Breast epithelium (tissue), 4 donors: ENCODE measurements at regions not wholly inside any gene's neighbourhood (a gene's known extent, or its start where the extent isn't known, plus 50 kb on each side); places are given as distances from the start of the nearest gene placed in this dataset.

Experiments used
- DNase-seq, 2 donors: peaks; one replicate each; pipeline ENCODE4 v3.0.0-alpha.2; 2019; ENCODE audit warnings: low spot score in 2 of 2
- H3K27ac ChIP-seq, 2 donors: fragments of 200-600 bp; sonication (generic) in 1 of 2; one replicate each; pipeline ENCODE4 v1.5.1; 2016 to 2019; ENCODE audit warnings: mild to moderate bottlenecking in 1 of 2
- H3K27me3 ChIP-seq, 2 donors: fragments of 200-600 bp; sonication (generic) in 1 of 2; one replicate each; pipeline versions ENCODE4 v1.5.1 to v1.6.0; 2017 to 2019; ENCODE audit warnings: control low read depth in 1 of 2, mild to moderate bottlenecking in 1 of 2
- H3K36me3 ChIP-seq: fragments of 200-600 bp; one replicate; pipeline ENCODE4 v1.5.1; 2019
- H3K4me1 ChIP-seq, 2 donors: fragments of 200-600 bp; sonication (generic); one replicate each; pipeline ENCODE4 v1.5.1; 2016 to 2019; ENCODE audit warnings: control low read depth in 1 of 2
- H3K4me3 ChIP-seq, 3 donors: fragments of 200-600 bp; sonication (generic); 1 replicate in 2 of 3; 2 replicates in 1 of 3; pipeline ENCODE4 v1.5.1; 2016 to 2019; ENCODE audit warnings: mild to moderate bottlenecking in 3 of 3, moderate library complexity in 2 of 3
- H3K9me3 ChIP-seq, 2 donors: fragments of 200-600 bp; sonication (generic) in 1 of 2; one replicate each; pipeline ENCODE4 v1.5.1; 2016 to 2019; ENCODE audit warnings: control low read depth in 1 of 2
- POLR2A ChIP-seq: fragments of 450-650 bp; IDR thresholded peaks from one replicate; pipeline ENCODE4 v1.6.1; 2016; ENCODE audit warnings: antibody characterized with exemption, mild to moderate bottlenecking, moderate library complexity
- POLR2AphosphoS5 ChIP-seq, 3 donors: sonication (generic); formaldehyde crosslinking; IDR thresholded peaks; one replicate each; pipeline ENCODE4 v1.6.1; 2017; ENCODE audit warnings: antibody characterized with exemption in 3 of 3
- intact Hi-C: fragments of 100-400 bp; cut with DNase I; formaldehyde crosslinking; loops from one replicate; pipeline ENCODE4 v1.15.1; 2023; ENCODE audit warnings: low total_unique reads
- TF ChIP-seq, protein P1 (sequence below), 3 donors: fragments of 450-650 bp; IDR thresholded peaks; one replicate each; pipeline ENCODE4 v1.5.1; 2016 to 2017; ENCODE audit warnings: antibody characterized with exemption in 3 of 3, mild to moderate bottlenecking in 3 of 3, moderate library complexity in 3 of 3

DNA sequence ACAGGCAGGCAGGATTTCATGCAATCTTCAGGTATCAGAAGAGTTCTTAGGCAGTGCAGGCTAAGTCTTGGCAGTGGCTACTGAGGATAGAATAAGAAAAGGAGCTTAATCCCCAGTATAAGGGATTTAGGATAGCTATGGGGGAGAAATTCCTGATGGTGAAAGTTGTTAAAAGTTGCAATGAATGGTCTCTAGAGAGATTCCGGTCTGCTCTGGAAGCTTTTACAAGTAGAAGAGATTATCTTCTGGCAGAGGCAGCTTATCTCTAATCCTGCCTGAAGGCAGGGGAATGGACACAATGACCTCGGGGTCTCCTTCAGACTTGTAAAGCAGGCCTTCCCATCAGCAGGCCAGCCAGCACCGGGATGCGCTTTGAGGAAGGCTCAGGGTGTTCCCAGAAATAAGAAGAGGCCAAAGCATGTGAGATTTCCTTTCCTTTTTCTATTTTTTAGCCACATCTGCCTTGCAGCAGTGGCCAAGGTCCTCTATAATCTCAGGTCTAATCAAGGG, 253.9 kb upstream of the KLHL29 start:
- intact Hi-C loops: no loop called here
- TF ChIP-seq, protein P1, sequence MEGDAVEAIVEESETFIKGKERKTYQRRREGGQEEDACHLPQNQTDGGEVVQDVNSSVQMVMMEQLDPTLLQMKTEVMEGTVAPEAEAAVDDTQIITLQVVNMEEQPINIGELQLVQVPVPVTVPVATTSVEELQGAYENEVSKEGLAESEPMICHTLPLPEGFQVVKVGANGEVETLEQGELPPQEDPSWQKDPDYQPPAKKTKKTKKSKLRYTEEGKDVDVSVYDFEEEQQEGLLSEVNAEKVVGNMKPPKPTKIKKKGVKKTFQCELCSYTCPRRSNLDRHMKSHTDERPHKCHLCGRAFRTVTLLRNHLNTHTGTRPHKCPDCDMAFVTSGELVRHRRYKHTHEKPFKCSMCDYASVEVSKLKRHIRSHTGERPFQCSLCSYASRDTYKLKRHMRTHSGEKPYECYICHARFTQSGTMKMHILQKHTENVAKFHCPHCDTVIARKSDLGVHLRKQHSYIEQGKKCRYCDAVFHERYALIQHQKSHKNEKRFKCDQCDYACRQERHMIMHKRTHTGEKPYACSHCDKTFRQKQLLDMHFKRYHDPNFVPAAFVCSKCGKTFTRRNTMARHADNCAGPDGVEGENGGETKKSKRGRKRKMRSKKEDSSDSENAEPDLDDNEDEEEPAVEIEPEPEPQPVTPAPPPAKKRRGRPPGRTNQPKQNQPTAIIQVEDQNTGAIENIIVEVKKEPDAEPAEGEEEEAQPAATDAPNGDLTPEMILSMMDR (IDR thresholded peaks at IDR 0.05): no peak
- no peak for TF ChIP-seq POLR2AphosphoS5 (IDR thresholded peaks at IDR 0.05)
- no peak for TF ChIP-seq POLR2A

DNA sequence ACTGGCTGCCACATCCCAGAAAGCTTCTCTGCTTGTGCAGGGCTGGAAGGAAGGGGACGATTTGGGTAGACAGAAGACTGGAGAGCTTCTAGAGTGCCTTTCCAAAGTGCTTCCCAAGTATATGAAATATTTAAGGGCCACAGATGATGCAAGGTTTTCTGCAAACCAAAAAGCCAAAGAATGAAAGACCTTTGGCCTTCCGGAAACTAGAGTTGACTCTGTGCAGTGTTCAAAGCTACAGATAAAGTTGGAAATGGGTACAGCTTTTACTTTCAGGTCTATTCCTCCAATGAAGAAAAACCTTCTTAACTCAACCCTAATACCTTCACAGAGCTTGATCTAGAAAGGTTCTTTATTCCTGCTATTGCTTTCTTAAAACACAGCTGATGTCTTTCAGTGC, 253.0 kb upstream of the KLHL29 start:
- intact Hi-C loops: no loop called here
- TF ChIP-seq, protein P1 (IDR thresholded peaks at IDR 0.05): no peak
- no peak for TF ChIP-seq POLR2A
- no peak for TF ChIP-seq POLR2AphosphoS5 (IDR thresholded peaks at IDR 0.05)

More for the DNA sequence above, 253.9 kb upstream of the KLHL29 start:
- Histone ChIP-seq H3K4me1 (peaks cover 0 to 4% of the 10 kb centered on the region in 2 donors), H3K36me3 (no peaks in the 10 kb centered on the region), H3K27me3 (no peaks in the 10 kb centered on the region), H3K4me3 (no peak overlapping the region), H3K27ac (no peak overlapping the region), H3K9me3 (peaks cover 0 to 6% of the 10 kb centered on the region in 2 donors)
- DNase-seq: no peak

GRCh38 chr2:23132823-23133595, 252.0 kb upstream of the KLHL29 start:
- DNase-seq: no peak
- H3K36me3 ChIP-seq: no peaks in the 10 kb centered on the region
- no peak overlapping the region for H3K27ac ChIP-seq
- no peak overlapping the region for H3K4me3 ChIP-seq
- no peaks in the 10 kb centered on the region for H3K27me3 ChIP-seq
- H3K4me1 ChIP-seq: peaks cover 0 to 4% of the 10 kb centered on the region in 2 donors
- H3K9me3 ChIP-seq: peaks cover 0 to 6% of the 10 kb centered on the region in 2 donors
- intact Hi-C loops: no loop called here
- TF ChIP-seq, protein P1 (IDR thresholded peaks at IDR 0.05): no peak
- TF ChIP-seq POLR2A: no peak
- TF ChIP-seq POLR2AphosphoS5 (IDR thresholded peaks at IDR 0.05): no peak

More for the DNA sequence above, 253.0 kb upstream of the KLHL29 start:
- peaks cover 0 to 6% of the 10 kb centered on the region in 2 donors for H3K9me3 ChIP-seq
- no peak overlapping the region for H3K4me3 ChIP-seq
- H3K27me3 ChIP-seq: no peaks in the 10 kb centered on the region
- no peak for DNase-seq
- peaks cover 0 to 4% of the 10 kb centered on the region in 2 donors for H3K4me1 ChIP-seq
- H3K27ac ChIP-seq: no peak overlapping the region
- H3K36me3 ChIP-seq: no peaks in the 10 kb centered on the region

DNA sequence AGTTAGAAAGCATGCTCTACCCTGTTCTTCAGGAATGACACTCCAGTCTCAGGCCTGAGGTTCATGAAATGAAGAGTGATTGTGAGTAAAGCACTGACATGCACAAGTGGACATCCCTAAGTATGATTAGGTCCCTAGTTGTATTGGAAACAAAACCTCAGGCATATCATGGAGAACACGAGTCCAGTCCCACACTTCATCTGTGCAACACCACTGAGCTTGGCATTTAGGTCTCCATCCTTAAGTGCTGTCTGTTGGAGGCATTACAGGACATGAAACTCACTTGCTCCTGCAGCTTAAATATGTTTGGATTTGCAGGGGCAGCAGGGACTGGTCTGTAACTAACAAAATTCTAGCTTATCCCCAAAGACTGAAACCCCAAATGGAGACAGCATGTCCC, 250.3 kb upstream of the KLHL29 start:
- H3K4me3 ChIP-seq: no peak overlapping the region
- H3K9me3 ChIP-seq: no peaks in the 10 kb centered on the region
- TF ChIP-seq POLR2A (no peak), POLR2AphosphoS5 (IDR thresholded peaks at IDR 0.05) (no peak)
- TF ChIP-seq, protein P1 (IDR thresholded peaks at IDR 0.05): no peak
- no peak for DNase-seq
- no peaks in the 10 kb centered on the region for H3K36me3 ChIP-seq
- intact Hi-C loops: no loop called here
- no peak overlapping the region for H3K27ac ChIP-seq
- peaks cover 0 to 4% of the 10 kb centered on the region in 2 donors for H3K4me1 ChIP-seq
- no peaks in the 10 kb centered on the region for H3K27me3 ChIP-seq

DNA sequence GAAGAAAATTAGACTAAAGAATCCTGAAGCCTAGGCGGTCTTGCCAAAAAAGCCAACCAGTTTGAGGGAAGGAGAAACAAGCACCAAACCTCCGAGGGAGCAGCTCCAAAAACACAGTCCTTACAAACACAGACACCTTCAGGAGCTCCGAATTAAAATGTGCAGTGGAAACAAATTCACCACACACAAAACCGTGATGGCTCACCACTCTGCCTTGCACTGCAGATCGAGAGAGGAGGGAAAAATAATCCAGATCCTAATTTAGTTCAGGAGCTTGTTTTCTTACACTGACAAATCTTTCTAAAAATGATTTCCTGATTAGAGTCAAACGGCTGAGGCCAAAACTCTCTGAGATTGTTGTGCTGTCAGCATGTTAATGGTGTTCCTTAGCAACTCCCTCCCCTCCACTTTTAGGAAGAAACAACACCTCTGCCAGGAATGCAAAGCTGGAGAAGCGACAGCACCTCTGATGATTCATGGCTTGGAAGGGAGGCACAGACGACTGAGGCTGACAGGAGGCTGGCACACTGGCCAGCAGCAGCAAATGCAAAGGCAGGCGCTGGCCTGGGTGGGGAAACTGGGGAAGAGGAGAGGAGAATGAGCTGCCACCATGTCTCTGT, 249.4 kb upstream of the KLHL29 start:
- H3K27me3 ChIP-seq: no peaks in the 10 kb centered on the region
- DNase-seq: no peak
- intact Hi-C loops: no loop called here
- peaks cover 0 to 4% of the 10 kb centered on the region in 2 donors for H3K4me1 ChIP-seq
- no peak overlapping the region for H3K4me3 ChIP-seq
- H3K36me3 ChIP-seq: no peaks in the 10 kb centered on the region
- no peak for TF ChIP-seq POLR2A
- TF ChIP-seq, protein P1 (IDR thresholded peaks at IDR 0.05): no peak
- TF ChIP-seq POLR2AphosphoS5 (IDR thresholded peaks at IDR 0.05): no peak
- no peaks in the 10 kb centered on the region for H3K9me3 ChIP-seq
- H3K27ac ChIP-seq: no peak overlapping the region
